ENCODE measurements at regions not wholly inside any gene's neighbourhood (a gene's known extent, or its start where the extent isn't known, plus 50 kb on each side); places are given as distances from the start of the nearest gene placed in this dataset.

GRCh38 chr18:29218091-29218490 lies 1041.2 kb upstream of the CDH2 start (continued):
- TF ChIP-seq, protein P1, sequence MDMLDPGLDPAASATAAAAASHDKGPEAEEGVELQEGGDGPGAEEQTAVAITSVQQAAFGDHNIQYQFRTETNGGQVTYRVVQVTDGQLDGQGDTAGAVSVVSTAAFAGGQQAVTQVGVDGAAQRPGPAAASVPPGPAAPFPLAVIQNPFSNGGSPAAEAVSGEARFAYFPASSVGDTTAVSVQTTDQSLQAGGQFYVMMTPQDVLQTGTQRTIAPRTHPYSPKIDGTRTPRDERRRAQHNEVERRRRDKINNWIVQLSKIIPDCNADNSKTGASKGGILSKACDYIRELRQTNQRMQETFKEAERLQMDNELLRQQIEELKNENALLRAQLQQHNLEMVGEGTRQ (IDR thresholded peaks at IDR 0.05; ENCODE audit: low read length): no peak
- no peak for TF ChIP-seq MAFK (IDR thresholded peaks at IDR 0.05; ENCODE audit: low read depth, low read length)
- no peak for TF ChIP-seq SP1 (IDR thresholded peaks at IDR 0.05; ENCODE audit: low read depth, low read length)
- TF ChIP-seq RFX5 (IDR thresholded peaks at IDR 0.05; ENCODE audit: borderline replicate concordance, low read depth, low read length): no peak
- no peak for TF ChIP-seq MAX (IDR thresholded peaks at IDR 0.05)
